Gastroesophageal sphincter (tissue), 4 donors: ENCODE measurements at regions not wholly inside any gene's neighbourhood (a gene's known extent, or its start where the extent isn't known, plus 50 kb on each side); places are given as distances from the start of the nearest gene placed in this dataset.
A peak's percentile ranks its signal among the peaks of the same experiment; 100 is the strongest.
"Not testable (repeated sequence)": the region's sequence is repeated elsewhere in the genome, so short reads cannot be mapped to it uniquely, and the experiment has no call there.

Source experiments
- ATAC-seq: fragments of 150-250 bp; one replicate; pipeline ENCODE4 v1.9.1; 2016; ENCODE audit warnings: mild to moderate bottlenecking, moderate library complexity
- H3K27ac ChIP-seq, 4 donors: fragments of 200-600 bp; sonication (generic) in 3 of 4; 1 replicate in 3 of 4; 2 replicates in 1 of 4; pipeline ENCODE4 v1.5.1; 2016 to 2019
- H3K27me3 ChIP-seq: fragments of 200-600 bp; sonication (generic); one replicate; pipeline ENCODE4 v1.5.1; 2019
- H3K36me3 ChIP-seq, 2 donors: fragments of 200-600 bp; sonication (generic); one replicate each; pipeline ENCODE4 v1.5.1; 2019; ENCODE audit warnings: control low read depth in 1 of 2
- H3K4me1 ChIP-seq, 3 donors: fragments of 200-600 bp; sonication (generic); 1 replicate in 2 of 3; 2 replicates in 1 of 3; pipeline ENCODE4 v1.5.1; 2016 to 2019; ENCODE audit warnings: control low read depth in 2 of 3
- H3K4me3 ChIP-seq, 2 donors: fragments of 200-600 bp; sonication (generic); one replicate each; pipeline ENCODE4 v1.5.1; 2019; ENCODE audit warnings: mild to moderate bottlenecking in 1 of 2, moderate library complexity in 1 of 2
- H3K9me3 ChIP-seq, 3 donors: fragments of 200-600 bp; sonication (generic); one replicate each; pipeline ENCODE4 v1.5.1; 2017 to 2019; ENCODE audit warnings: control low read depth in 2 of 3
- WGBS, 2 donors: methylation state at CpG; one replicate each; pipeline ENCODE4 v1.1.5; 2018; ENCODE audit warnings: low coverage in 1 of 2; 5-methylcytosine and 5-hydroxymethylcytosine counted together

DNA sequence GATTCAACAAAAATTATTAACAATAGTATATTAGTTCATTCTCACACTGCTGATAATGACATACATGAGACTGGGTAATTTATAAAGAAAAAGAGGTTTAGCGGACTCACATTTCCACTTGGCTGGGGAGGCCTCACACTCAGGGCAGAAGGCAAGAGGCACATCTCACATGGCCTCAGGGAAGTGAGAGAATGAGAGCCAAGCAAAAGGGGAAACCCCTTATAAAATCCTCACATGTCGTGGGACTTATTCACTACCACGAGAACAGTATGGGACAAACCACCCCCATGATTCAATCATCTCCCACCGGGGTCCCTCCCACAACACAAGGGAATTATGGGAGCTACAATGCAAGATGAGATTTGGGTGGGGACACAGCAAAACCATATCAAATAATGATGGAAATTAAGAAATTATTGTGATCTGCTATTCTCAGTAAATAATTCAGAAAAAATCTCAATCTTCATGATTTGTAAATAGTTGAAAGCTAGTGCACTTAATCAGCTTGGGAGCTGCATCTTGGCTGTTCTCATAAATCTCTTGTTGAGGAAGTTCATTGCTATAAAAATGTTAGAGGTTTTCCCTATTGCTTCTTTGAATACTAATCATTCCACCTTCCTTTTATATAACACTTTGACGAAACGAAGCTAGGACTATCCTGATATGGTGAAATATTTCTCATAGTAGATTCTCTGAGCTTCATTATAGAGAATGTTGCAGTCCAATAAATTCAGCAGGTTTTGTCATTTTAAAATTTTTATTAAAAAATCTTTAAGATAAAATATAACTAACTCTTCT lies 179.2 kb downstream of the SPDYE17 start:
- H3K9me3 ChIP-seq, ATAC-seq, H3K27ac ChIP-seq, H3K27me3 ChIP-seq, H3K4me3 ChIP-seq, H3K36me3 ChIP-seq, H3K4me1 ChIP-seq: not testable (repeated sequence)
- 61 to 95% methylated on average over 3 of the region's 6 CpGs for WGBS, 2 donors

DNA sequence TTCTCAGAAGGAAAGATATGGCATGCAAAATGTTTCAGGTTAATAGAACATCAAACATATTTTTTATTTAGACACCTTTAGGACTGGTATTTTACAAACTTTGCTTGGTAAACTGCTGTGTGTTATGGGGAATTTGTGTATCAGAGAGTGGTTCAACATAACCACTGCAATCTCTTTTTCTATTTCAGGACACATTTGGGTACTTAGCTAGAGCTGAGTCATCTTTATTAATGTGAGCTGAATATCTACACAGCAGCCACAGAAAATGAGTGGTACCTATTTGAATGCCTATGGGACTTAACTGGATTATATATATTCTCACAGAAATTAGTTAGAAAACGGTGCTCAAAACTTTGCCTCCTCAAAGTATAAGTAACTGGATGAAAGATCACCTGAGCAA lies 179.8 kb downstream of the SPDYE17 start:
- H3K9me3 ChIP-seq, ATAC-seq, H3K4me3 ChIP-seq, H3K4me1 ChIP-seq, H3K27me3 ChIP-seq, H3K36me3 ChIP-seq, H3K27ac ChIP-seq: not testable (repeated sequence)
- WGBS, 2 donors, result no CpG with 5 or more reads among the region's 1 CpG

DNA sequence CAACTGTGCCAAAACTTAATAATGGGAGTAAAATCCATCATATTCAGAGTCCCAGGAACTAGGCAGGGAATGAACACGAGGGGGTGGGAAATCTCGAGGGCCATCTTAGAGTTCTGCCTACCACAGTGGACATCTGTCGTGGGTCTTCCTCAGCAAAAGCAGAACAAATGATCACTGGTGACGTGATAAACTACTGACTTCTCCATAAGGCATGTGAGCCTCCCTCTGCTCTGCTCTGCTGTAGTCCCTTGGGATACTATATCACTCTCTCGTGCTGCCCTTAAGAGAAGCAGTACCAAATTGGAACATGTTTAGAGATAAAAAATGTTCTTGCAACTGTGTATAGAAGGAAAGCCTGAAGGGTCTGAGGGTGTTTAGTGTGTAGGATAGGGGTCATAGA lies 180.5 kb downstream of the SPDYE17 start:
- not testable (repeated sequence) for H3K36me3 ChIP-seq, H3K9me3 ChIP-seq, H3K4me3 ChIP-seq, H3K4me1 ChIP-seq, ATAC-seq, H3K27ac ChIP-seq, H3K27me3 ChIP-seq
- 80% methylated on average over 2 of the region's 5 CpGs; no CpG with 5 or more reads in 1 of the 2 donors for WGBS, 2 donors

DNA sequence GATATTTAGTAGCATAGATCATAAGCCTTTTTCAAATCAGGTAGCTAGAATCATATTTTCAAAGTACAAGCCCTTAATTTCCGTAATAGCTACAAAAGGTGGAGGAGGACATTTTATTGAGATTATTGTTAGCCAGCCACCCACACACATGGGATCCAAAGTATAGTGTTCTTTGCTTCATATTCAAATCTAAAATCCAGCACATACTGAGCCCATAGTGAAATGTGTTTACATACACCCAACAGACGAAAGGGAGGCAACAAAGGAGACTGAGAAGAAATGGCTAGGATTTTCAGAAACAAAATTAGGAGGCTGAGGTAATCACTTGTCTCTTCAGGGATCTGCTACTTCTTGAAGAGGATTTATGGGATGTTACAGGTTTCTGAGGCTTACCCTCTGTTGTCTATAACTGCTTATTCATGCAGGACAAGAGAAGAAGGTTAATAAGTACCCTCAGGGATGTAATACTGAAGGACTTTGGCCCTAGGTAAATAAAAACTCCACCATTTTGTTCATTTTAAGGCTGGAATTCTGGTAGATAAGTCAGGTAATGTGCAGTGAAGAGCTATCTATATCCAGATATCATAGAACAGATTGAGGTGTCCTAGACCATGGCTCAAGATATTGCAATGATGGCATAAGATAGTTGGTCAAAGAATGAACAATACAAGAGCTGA lies 182.1 kb downstream of the SPDYE17 start:
- H3K4me3 ChIP-seq, H3K4me1 ChIP-seq, ATAC-seq, H3K9me3 ChIP-seq, H3K36me3 ChIP-seq, H3K27me3 ChIP-seq, H3K27ac ChIP-seq: not testable (repeated sequence)
- 71 to 85% methylated on average over 1 to 2 of the region's 2 CpGs for WGBS, 2 donors

DNA sequence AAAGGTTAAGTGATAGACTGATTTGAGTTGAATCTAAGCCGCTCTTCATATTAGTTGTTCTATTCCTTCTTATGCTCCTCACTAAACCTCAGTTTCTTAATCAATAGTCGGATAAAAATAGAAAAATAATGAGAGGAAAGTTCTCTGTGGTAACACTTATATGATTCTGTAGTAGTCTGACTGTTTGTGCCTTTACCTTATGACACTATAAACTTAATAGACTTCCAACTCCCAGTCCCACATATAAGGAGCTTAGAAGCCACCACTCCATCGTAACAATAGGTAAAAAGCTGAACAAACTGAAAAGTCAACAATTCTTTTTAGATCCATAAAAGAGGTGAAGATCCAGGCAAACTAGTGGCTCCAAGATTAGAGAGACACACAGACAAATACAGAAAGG lies 192.3 kb downstream of the SPDYE17 start:
- not testable (repeated sequence) for H3K4me1 ChIP-seq, H3K9me3 ChIP-seq, H3K4me3 ChIP-seq, H3K27me3 ChIP-seq, H3K27ac ChIP-seq, H3K36me3 ChIP-seq, ATAC-seq
- WGBS, 2 donors, result 83 to 87% methylated on average over 2 of the region's 3 CpGs

DNA sequence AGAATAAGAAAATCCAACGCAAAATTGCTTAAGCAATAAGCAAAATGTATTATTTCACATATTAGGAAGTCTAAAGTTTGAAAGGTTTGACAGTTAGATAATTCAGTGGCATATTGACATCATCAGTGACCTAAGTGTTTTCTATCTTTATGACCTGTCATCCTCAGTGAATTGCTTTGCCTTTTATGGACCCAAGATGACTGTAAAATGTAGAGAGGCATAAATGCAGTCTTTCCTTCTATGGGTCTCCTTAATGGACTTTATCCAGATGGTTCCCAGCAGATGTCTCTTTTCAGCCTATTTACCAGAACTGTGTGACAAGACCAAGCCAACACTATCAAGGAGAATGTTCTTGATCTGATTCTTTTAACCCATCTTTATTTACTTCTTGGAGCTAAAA lies 192.9 kb downstream of the SPDYE17 start:
- not testable (repeated sequence) for H3K4me1 ChIP-seq, H3K9me3 ChIP-seq, H3K36me3 ChIP-seq, ATAC-seq, H3K4me3 ChIP-seq, H3K27me3 ChIP-seq, H3K27ac ChIP-seq
- 100% methylated on average over 1 of the region's 1 CpG for WGBS, 2 donors

DNA sequence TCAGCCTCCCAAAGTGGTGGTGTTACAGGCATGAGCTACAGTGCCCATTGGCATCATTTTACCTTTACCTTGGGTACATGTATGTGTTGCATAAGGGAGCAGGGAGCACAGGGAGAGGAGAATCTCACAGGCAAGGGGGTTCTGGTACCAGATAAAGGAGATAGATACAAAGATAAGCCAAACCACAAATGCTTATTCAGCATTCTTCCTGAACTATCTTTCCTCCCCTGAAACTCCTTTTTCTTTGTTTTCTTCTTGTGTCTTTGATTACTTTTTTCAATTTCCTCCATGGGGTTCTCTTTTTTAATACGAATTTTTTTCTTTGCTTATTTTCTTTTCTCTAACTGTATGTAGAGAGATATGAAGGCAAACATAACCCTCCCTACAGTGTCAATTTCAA lies 193.8 kb downstream of the SPDYE17 start:
- 50% methylated on average over 1 of the region's 1 CpG for WGBS, 2 donors
- H3K4me1 ChIP-seq, H3K27ac ChIP-seq, H3K9me3 ChIP-seq, ATAC-seq, H3K4me3 ChIP-seq, H3K36me3 ChIP-seq, H3K27me3 ChIP-seq: not testable (repeated sequence)

DNA sequence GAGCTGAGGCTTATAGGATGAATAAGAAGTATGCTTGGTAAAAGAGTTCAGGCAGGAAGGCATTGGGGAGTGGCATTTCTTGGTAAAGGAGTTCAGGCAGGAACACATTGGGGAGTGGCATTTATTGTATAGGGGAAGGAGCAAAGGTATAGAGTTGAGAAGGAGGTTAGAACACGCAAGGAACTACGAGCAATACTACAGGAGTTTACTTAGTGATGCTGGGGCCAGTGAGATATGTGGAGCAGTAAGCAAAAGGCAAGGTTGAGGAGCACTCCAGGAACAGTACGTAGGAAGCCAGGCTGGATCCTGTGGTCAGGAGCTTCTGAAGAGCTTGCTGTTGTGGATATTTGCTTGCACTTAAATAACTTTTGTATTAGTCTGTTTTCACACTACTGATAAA lies 202.2 kb upstream of the POMZP3 start:
- H3K4me1 ChIP-seq, H3K4me3 ChIP-seq, H3K9me3 ChIP-seq, ATAC-seq, H3K36me3 ChIP-seq, H3K27ac ChIP-seq, H3K27me3 ChIP-seq: not testable (repeated sequence)
- WGBS, 2 donors, result 92 to 100% methylated on average over 2 to 3 of the region's 3 CpGs

DNA sequence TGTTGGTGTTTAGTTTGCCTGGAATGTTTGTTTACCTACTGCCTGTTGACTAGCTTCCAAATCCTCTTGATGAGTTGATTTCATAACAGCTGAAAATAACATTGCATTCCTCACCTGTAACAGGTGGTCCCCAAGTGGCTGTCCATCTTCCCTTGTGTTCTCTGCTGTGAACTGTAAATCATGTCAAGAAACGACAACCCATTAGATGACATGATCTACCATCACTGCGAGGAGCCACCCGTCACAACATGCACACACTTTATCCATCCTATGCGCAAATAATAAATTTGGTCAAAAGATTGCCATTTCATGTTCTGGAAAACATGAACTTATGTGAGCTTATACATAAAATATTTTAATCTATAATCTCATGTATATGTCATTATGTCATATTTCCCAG lies 199.1 kb upstream of the POMZP3 start:
- not testable (repeated sequence) for H3K27ac ChIP-seq, H3K27me3 ChIP-seq, H3K4me3 ChIP-seq, H3K4me1 ChIP-seq, H3K9me3 ChIP-seq, H3K36me3 ChIP-seq, ATAC-seq
- 96 to 97% methylated on average over 4 of the region's 4 CpGs for WGBS, 2 donors

DNA sequence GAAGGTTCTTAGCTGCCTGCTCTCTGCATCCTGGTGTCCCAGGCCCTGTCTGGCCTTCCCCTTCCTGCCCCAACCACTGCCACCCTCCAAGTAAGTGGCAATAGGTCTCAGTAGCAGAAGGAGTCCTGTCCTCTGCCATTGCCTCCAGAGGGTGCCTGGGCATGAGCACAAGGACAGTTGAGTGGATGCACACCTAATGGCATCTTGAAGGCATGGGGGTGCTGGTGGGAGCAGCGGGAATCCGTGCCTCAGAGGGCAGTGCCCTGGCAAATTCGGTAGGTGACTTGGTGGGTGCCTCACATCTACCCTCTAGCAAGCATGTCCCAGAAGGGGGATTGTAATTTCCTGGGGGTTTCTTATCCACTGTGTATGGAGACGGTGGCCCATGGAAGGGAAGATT lies 182.8 kb upstream of the POMZP3 start:
- no CpG with 5 or more reads among the region's 4 CpGs for WGBS, 2 donors
- H3K36me3 ChIP-seq, H3K4me1 ChIP-seq, H3K27me3 ChIP-seq, H3K9me3 ChIP-seq, ATAC-seq, H3K27ac ChIP-seq, H3K4me3 ChIP-seq: not testable (repeated sequence)

DNA sequence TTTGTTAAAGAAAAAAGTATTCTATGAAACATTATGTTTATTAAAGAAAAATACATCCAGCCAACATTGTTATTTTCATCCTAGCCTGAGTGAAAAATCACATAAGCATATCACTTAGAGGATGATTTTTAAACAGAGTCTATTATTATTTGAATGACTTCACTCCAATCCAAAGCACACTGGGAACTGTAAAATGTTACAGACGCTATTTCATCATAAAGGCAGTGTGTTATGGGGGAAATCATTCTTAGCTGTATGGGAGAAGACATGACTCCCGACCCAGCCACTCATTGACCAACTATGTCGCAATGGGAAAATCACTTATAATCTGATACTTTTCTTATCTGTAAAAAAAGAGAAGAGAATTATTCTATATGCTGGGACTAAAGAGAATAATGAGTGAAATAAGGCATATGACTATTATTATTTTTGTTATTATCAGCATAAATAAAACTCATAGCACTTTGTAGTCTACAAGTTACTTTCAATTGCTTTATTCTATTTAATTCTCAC lies 180.6 kb upstream of the POMZP3 start:
- not testable (repeated sequence) for ATAC-seq, H3K27ac ChIP-seq, H3K4me1 ChIP-seq, H3K4me3 ChIP-seq, H3K9me3 ChIP-seq, H3K36me3 ChIP-seq, H3K27me3 ChIP-seq
- 43 to 80% methylated on average over 1 to 3 of the region's 3 CpGs for WGBS, 2 donors

DNA sequence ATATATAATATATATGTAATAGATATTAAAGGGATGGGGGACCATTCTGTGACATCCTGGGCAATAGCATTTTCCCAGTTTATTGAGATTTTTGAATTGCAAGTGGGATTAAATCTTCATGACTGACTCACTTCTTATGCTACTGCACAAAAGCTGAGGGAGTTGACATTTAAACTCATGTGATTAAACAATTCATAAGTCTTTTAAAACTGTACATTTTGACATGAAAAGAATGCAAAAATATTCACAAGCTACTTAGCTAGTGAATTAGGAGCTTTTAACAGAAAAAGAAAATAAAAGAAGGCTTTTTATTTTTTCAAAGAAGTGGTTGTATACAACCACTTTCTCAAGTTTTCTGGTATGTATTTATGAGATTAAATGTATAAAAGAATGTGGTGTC lies 179.4 kb upstream of the POMZP3 start:
- not testable (repeated sequence) for H3K4me1 ChIP-seq, ATAC-seq, H3K36me3 ChIP-seq, H3K4me3 ChIP-seq, H3K9me3 ChIP-seq, H3K27me3 ChIP-seq
- peak overlapping the region in 1 of 4 donors; percentile 38 for H3K27ac ChIP-seq
